ENCODE measurements at regions not wholly inside any gene's neighbourhood (a gene's known extent, or its start where the extent isn't known, plus 50 kb on each side); places are given as distances from the start of the nearest gene placed in this dataset.

- TF ChIP-seq USF2 (IDR thresholded peaks at IDR 0.05; ENCODE audit: low read length) (no peak), SRF (IDR thresholded peaks at IDR 0.05; ENCODE audit: low read depth, low read length) (no peak), SIX5 (IDR thresholded peaks at IDR 0.05; ENCODE audit: low read depth, low read length) (no peak)
These were observed 818.6 kb upstream of the IGFBP3 start (continued) for GRCh38 chr7:46739518-46740234.

All from H1 (cell line).